Loucy (cell line): ENCODE measurements at regions not wholly inside any gene's neighbourhood (a gene's known extent, or its start where the extent isn't known, plus 50 kb on each side); places are given as distances from the start of the nearest gene placed in this dataset.
"Not testable (repeated sequence)": the region's sequence is repeated elsewhere in the genome, so short reads cannot be mapped to it uniquely, and the experiment has no call there.

Experiments
- H2AFZ ChIP-seq: fragments of 200-600 bp; sonication (generic); 2 replicates; pipeline ENCODE4 v1.6.0; 2016; ENCODE audit warnings: antibody characterized with exemption, mild to moderate bottlenecking, low read length, moderate library complexity
- H3F3A ChIP-seq: fragments of 200-600 bp; 2 replicates; pipeline ENCODE4 v1.6.0; 2016; ENCODE audit warnings: antibody characterized with exemption, low read depth, mild to moderate bottlenecking
- H3K27me3 ChIP-seq: fragments of 200-600 bp; sonication (generic); 2 replicates; pipeline ENCODE4 v1.6.1; 2014; ENCODE audit warnings: low read length, mild to moderate bottlenecking; ENCODE audit not compliant: insufficient read depth, poor library complexity, severe bottlenecking
- H3K36me3 ChIP-seq: fragments of 200-600 bp; sonication (generic); 2 replicates; pipeline ENCODE4 v1.6.1; 2016; ENCODE audit warnings: low read length; ENCODE audit not compliant: insufficient read depth
- H3K4me1 ChIP-seq: fragments of 200-600 bp; sonication (generic); 2 replicates; pipeline ENCODE4 v1.5.1; 2014; ENCODE audit warnings: low read length, mild to moderate bottlenecking; ENCODE audit not compliant: insufficient read depth, poor library complexity, severe bottlenecking
- H3K4me2 ChIP-seq: fragments of 200-600 bp; sonication (generic); 2 replicates; pipeline ENCODE4 v1.6.0; 2014; ENCODE audit warnings: antibody characterized with exemption, low read length, low read depth, mild to moderate bottlenecking; ENCODE audit not compliant: poor library complexity, severe bottlenecking
- H3K4me3 ChIP-seq: fragments of 200-600 bp; sonication (generic); 2 replicates; pipeline ENCODE4 v1.5.1; 2014; ENCODE audit warnings: low read length, mild to moderate bottlenecking, mixed read lengths; ENCODE audit not compliant: poor library complexity, severe bottlenecking
- H3K79me2 ChIP-seq: fragments of 200-600 bp; sonication (generic); 2 replicates; pipeline ENCODE4 v1.6.1; 2014; ENCODE audit warnings: low read length; ENCODE audit not compliant: insufficient read depth
- H3K9ac ChIP-seq: fragments of 200-600 bp; sonication (generic); 2 replicates; pipeline ENCODE4 v1.6.0; 2014; ENCODE audit warnings: mild to moderate bottlenecking, low read depth, low read length, moderate library complexity; ENCODE audit not compliant: poor library complexity, severe bottlenecking
- H3K9me2 ChIP-seq: fragments of 200-600 bp; sonication (generic); replicated peaks from 2 replicates; pipeline ENCODE4 v1.6.1; 2016; ENCODE audit warnings: low read depth, low read length, mixed read lengths
- H3K9me3 ChIP-seq: fragments of 200-600 bp; sonication (generic); 2 replicates; pipeline ENCODE4 v1.6.1; 2014; ENCODE audit warnings: mild to moderate bottlenecking, antibody characterized with exemption, low read length, low read depth; ENCODE audit not compliant: insufficient read depth
- H4K20me1 ChIP-seq: fragments of 200-600 bp; sonication (generic); 2 replicates; pipeline ENCODE4 v1.6.0; 2014; ENCODE audit warnings: antibody characterized with exemption, low read length, mild to moderate bottlenecking; ENCODE audit not compliant: insufficient read depth, poor library complexity, severe bottlenecking
- CTCF ChIP-seq: fragments of 200-600 bp; sonication (generic); conservative IDR thresholded peaks from 2 replicates; pipeline ENCODE4 v1.5.1; 2014; ENCODE audit warnings: mild to moderate bottlenecking, antibody characterized with exemption, low read length
- EZH2phosphoT487 ChIP-seq: fragments of 200-600 bp; IDR thresholded peaks from 2 replicates; pipeline ENCODE4 v1.6.1; 2018; ENCODE audit warnings: antibody characterized with exemption, mild to moderate bottlenecking, moderate library complexity, borderline replicate concordance

- Histone ChIP-seq H4K20me1 (no peaks in the 10 kb centered on the region), H3K9ac (no peak overlapping the region), H3K4me3 (no peak overlapping the region), H3K4me2 (no peak overlapping the region), H3K9me2 (no peaks in the 10 kb centered on the region), H3F3A (no peaks in the 10 kb centered on the region), H3K4me1 (peaks cover 20% of the 10 kb centered on the region), H3K36me3 (no peaks in the 10 kb centered on the region), H3K79me2 (no peaks in the 10 kb centered on the region), H3K9me3 (no peaks in the 10 kb centered on the region), H3K27me3 (no peaks in the 10 kb centered on the region), H2AFZ (no peak overlapping the region)
- no peak for TF ChIP-seq CTCF
- TF ChIP-seq EZH2phosphoT487 = no peak
Observed at GRCh38 chr2:205865905-205866441, 183.7 kb downstream of the NRP2 start.

GRCh38 chr2:205865056-205865455 lies 182.8 kb downstream of the NRP2 start:
- H3K27me3 ChIP-seq = no peaks in the 10 kb centered on the region
- H3K9me2 ChIP-seq = no peaks in the 10 kb centered on the region
- H4K20me1 ChIP-seq = no peaks in the 10 kb centered on the region
- no peak overlapping the region for H3K4me2 ChIP-seq
- no peaks in the 10 kb centered on the region for H3F3A ChIP-seq
- H3K4me1 ChIP-seq = peaks cover 20% of the 10 kb centered on the region
- no peak for TF ChIP-seq CTCF
- no peak for TF ChIP-seq EZH2phosphoT487
- no peaks in the 10 kb centered on the region for H3K79me2 ChIP-seq
- H3K36me3 ChIP-seq = no peaks in the 10 kb centered on the region
- no peaks in the 10 kb centered on the region for H3K9me3 ChIP-seq
- H2AFZ ChIP-seq = no peak overlapping the region
- H3K9ac ChIP-seq = no peak overlapping the region
- no peak overlapping the region for H3K4me3 ChIP-seq

GRCh38 chr2:205864491-205864890 lies 182.2 kb downstream of the NRP2 start:
- H3F3A ChIP-seq = no peaks in the 10 kb centered on the region
- H3K9me3 ChIP-seq = no peaks in the 10 kb centered on the region
- no peak overlapping the region for H3K9ac ChIP-seq
- no peak for TF ChIP-seq EZH2phosphoT487
- TF ChIP-seq CTCF = no peak
- no peaks in the 10 kb centered on the region for H3K9me2 ChIP-seq
- H4K20me1 ChIP-seq = no peaks in the 10 kb centered on the region
- peaks cover 18% of the 10 kb centered on the region for H3K4me1 ChIP-seq
- H3K27me3 ChIP-seq = no peaks in the 10 kb centered on the region
- no peak overlapping the region for H3K4me2 ChIP-seq
- H2AFZ ChIP-seq = no peak overlapping the region
- H3K79me2 ChIP-seq = no peaks in the 10 kb centered on the region
- no peak overlapping the region for H3K4me3 ChIP-seq
- H3K36me3 ChIP-seq = no peaks in the 10 kb centered on the region

DNA sequence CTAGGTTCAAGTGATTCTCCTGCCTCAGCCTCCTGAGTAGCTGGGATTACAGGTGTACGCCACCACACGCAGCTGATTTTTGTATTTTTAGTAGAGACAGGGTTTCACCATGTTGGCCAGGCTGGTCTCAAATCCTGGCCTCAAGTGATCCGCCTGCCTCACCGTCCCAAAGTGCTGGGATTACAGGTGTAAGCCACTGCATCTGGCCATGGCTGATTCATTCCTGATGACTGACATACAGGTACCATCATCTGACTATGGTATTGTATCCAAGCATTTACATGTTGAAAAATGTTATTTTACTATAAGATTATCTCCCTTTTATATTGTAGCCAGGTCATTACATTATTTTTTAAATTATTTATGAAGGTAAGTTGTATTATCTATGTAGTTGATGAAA lies 180.5 kb downstream of the NRP2 start:
- not testable (repeated sequence) for H3K4me1 ChIP-seq

More for the DNA sequence above, 180.5 kb downstream of the NRP2 start:
- H3K9ac ChIP-seq, H3K79me2 ChIP-seq, H3K9me2 ChIP-seq, H3K4me2 ChIP-seq, H3K9me3 ChIP-seq, H3F3A ChIP-seq, H3K27me3 ChIP-seq, H3K4me3 ChIP-seq, H3K36me3 ChIP-seq, H4K20me1 ChIP-seq, H2AFZ ChIP-seq: not testable (repeated sequence)
